ENCODE measurements at regions not wholly inside any gene's neighbourhood (a gene's known extent, or its start where the extent isn't known, plus 50 kb on each side); places are given as distances from the start of the nearest gene placed in this dataset.

DNA sequence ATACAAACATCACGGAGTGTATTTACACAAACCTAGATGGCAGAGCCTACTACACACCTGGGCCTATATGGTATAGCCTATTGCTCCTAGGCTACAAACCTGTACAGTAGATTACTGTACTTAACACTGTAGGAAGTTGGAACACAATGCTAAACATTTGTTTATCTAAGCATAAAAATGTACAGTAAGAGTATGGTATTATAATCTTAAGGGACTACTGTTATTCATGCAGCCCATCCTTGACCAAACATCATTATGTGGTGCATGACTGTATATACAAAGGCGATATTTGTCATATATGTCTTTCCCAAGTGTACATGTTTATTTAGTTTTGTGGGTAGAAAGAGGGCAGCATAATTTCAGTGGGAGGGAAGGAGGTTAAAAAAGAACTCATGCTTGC is 177.7 kb upstream of the FSTL5 start:
- Histone ChIP-seq H3K4me2 (ENCODE audit: low read depth, low read length, poor library complexity, severe bottlenecking) (no peak overlapping the region), H2AFZ (ENCODE audit: low read depth, low read length, severe bottlenecking) (no peak overlapping the region), H3K79me2 (ENCODE audit: insufficient read depth, low read length) (no peaks in the 10 kb centered on the region), H3K9ac (ENCODE audit: low read length) (no peak overlapping the region), H4K20me1 (ENCODE audit: low read depth, low read length) (no peaks in the 10 kb centered on the region), H3K36me3 (ENCODE audit: low read length) (no peaks in the 10 kb centered on the region), H3K4me3 (ENCODE audit: insufficient read depth, low read length, poor library complexity, severe bottlenecking) (no peak overlapping the region), H3K27ac (ENCODE audit: low read depth, low read length) (no peak overlapping the region), H3K9me2 (replicated peaks; ENCODE audit: insufficient read depth, low read length) (no peaks in the 10 kb centered on the region), H3K27me3 (ENCODE audit: low read length) (no peaks in the 10 kb centered on the region), H3F3A (ENCODE audit: insufficient read depth) (no peaks in the 10 kb centered on the region), H3K9me3 (ENCODE audit: insufficient read depth, low read length) (no peaks in the 10 kb centered on the region)
- TF ChIP-seq, protein P1, sequence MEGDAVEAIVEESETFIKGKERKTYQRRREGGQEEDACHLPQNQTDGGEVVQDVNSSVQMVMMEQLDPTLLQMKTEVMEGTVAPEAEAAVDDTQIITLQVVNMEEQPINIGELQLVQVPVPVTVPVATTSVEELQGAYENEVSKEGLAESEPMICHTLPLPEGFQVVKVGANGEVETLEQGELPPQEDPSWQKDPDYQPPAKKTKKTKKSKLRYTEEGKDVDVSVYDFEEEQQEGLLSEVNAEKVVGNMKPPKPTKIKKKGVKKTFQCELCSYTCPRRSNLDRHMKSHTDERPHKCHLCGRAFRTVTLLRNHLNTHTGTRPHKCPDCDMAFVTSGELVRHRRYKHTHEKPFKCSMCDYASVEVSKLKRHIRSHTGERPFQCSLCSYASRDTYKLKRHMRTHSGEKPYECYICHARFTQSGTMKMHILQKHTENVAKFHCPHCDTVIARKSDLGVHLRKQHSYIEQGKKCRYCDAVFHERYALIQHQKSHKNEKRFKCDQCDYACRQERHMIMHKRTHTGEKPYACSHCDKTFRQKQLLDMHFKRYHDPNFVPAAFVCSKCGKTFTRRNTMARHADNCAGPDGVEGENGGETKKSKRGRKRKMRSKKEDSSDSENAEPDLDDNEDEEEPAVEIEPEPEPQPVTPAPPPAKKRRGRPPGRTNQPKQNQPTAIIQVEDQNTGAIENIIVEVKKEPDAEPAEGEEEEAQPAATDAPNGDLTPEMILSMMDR (IDR thresholded peaks at IDR 0.05; ENCODE audit: insufficient read depth, low read length, poor library complexity, severe bottlenecking) = no peak
- no peak for TF ChIP-seq EZH2phosphoT487 (conservative IDR thresholded peaks at IDR 0.05; ENCODE audit: low read length)

DNA sequence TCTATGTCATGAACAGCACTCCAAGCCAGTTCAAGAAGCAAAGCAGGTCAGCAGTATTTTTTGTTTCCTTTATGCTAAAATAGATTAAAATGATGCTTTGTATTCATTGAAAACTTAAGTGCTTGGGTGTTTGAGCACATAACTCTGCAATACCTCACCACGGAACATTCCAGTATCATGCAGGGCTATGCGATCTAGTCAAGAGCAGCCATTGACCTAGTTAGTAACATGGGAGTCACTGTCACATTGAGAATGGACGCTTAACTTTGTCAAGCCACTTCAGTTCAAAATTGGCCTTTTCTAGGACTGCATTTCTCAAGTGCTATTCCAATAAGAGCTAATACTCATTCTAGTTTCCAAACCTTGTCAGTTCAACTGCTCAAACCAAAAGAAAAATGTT is 160.1 kb upstream of the FSTL5 start:
- Histone ChIP-seq H3K27ac (ENCODE audit: low read depth, low read length) (no peak overlapping the region), H2AFZ (ENCODE audit: low read depth, low read length, severe bottlenecking) (no peak overlapping the region), H3K36me3 (ENCODE audit: low read length) (no peaks in the 10 kb centered on the region), H4K20me1 (ENCODE audit: low read depth, low read length) (no peaks in the 10 kb centered on the region), H3K4me2 (ENCODE audit: low read depth, low read length, poor library complexity, severe bottlenecking) (no peak overlapping the region), H3F3A (ENCODE audit: insufficient read depth) (no peaks in the 10 kb centered on the region), H3K27me3 (ENCODE audit: low read length) (no peaks in the 10 kb centered on the region), H3K9ac (ENCODE audit: low read length) (no peak overlapping the region), H3K9me2 (replicated peaks; ENCODE audit: insufficient read depth, low read length) (no peaks in the 10 kb centered on the region), H3K79me2 (ENCODE audit: insufficient read depth, low read length) (no peaks in the 10 kb centered on the region), H3K4me3 (ENCODE audit: insufficient read depth, low read length, poor library complexity, severe bottlenecking) (no peak overlapping the region), H3K9me3 (ENCODE audit: insufficient read depth, low read length) (no peaks in the 10 kb centered on the region)
- TF ChIP-seq, protein P1 (IDR thresholded peaks at IDR 0.05; ENCODE audit: insufficient read depth, low read length, poor library complexity, severe bottlenecking) = no peak
- TF ChIP-seq EZH2phosphoT487 (conservative IDR thresholded peaks at IDR 0.05; ENCODE audit: low read length) = no peak

DNA sequence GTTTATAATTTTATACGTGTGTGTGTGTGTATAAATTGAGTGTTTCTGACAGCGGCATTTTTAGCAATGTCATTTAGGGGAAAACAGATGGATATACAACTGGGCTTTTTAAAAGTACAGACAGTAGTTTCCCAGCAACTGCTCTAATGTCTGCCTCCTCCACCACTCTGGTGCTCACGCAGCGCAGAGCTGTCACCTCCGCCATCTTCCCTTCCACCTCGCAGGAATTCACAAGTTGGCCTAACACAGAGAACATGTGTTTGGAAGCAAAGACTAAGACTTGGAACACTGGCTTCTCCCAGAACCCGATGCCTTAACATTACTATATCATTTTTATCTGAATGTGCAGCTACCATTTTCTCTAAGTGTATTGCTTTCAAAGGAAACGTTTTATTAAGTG is 158.3 kb upstream of the FSTL5 start:
- no peak overlapping the region for H3K27ac ChIP-seq (ENCODE audit: low read depth, low read length)
- no peak overlapping the region for H2AFZ ChIP-seq (ENCODE audit: low read depth, low read length, severe bottlenecking)
- H3K4me3 ChIP-seq (ENCODE audit: insufficient read depth, low read length, poor library complexity, severe bottlenecking) = no peak overlapping the region
- H3K79me2 ChIP-seq (ENCODE audit: insufficient read depth, low read length) = no peaks in the 10 kb centered on the region
- H3K36me3 ChIP-seq (ENCODE audit: low read length) = no peaks in the 10 kb centered on the region
- no peaks in the 10 kb centered on the region for H3K27me3 ChIP-seq (ENCODE audit: low read length)
- no peaks in the 10 kb centered on the region for H3F3A ChIP-seq (ENCODE audit: insufficient read depth)
- H3K9me3 ChIP-seq (ENCODE audit: insufficient read depth, low read length) = no peaks in the 10 kb centered on the region
- no peak overlapping the region for H3K9ac ChIP-seq (ENCODE audit: low read length)
- TF ChIP-seq, protein P1 (IDR thresholded peaks at IDR 0.05; ENCODE audit: insufficient read depth, low read length, poor library complexity, severe bottlenecking) = no peak
- TF ChIP-seq EZH2phosphoT487 (conservative IDR thresholded peaks at IDR 0.05; ENCODE audit: low read length) = no peak
- no peaks in the 10 kb centered on the region for H3K9me2 ChIP-seq (replicated peaks; ENCODE audit: insufficient read depth, low read length)
- H3K4me2 ChIP-seq (ENCODE audit: low read depth, low read length, poor library complexity, severe bottlenecking) = no peak overlapping the region
- H4K20me1 ChIP-seq (ENCODE audit: low read depth, low read length) = no peaks in the 10 kb centered on the region

DNA sequence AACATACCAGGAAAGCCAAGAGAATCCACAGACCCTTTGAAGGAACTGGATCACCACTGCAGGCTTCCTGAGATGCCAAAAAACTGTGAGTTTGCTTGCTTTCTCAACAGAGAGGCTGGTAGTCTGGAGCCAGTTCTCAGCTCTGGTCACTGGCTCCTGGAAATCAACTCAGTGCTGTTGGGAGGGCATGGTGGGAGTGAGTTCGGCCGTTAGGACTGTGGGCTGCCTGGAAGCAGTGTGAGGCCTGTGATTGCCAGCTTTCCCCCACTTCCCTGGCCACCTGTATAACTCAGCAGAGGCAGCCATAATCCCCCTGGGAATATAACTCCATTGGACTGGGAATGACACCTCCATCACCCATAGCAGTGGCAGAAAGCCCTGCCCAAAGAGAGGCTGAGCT is 122.0 kb upstream of the FSTL5 start:
- H3K79me2 ChIP-seq (ENCODE audit: insufficient read depth, low read length) = no peaks in the 10 kb centered on the region
- H3K27ac ChIP-seq (ENCODE audit: low read depth, low read length) = no peak overlapping the region
- no peaks in the 10 kb centered on the region for H4K20me1 ChIP-seq (ENCODE audit: low read depth, low read length)
- no peak overlapping the region for H3K4me2 ChIP-seq (ENCODE audit: low read depth, low read length, poor library complexity, severe bottlenecking)
- no peak overlapping the region for H3K9ac ChIP-seq (ENCODE audit: low read length)
- no peaks in the 10 kb centered on the region for H3K9me2 ChIP-seq (replicated peaks; ENCODE audit: insufficient read depth, low read length)
- H3K9me3 ChIP-seq (ENCODE audit: insufficient read depth, low read length) = no peaks in the 10 kb centered on the region
- H3K4me3 ChIP-seq (ENCODE audit: insufficient read depth, low read length, poor library complexity, severe bottlenecking) = no peak overlapping the region
- no peaks in the 10 kb centered on the region for H3K36me3 ChIP-seq (ENCODE audit: low read length)
- H2AFZ ChIP-seq (ENCODE audit: low read depth, low read length, severe bottlenecking) = no peak overlapping the region
- no peaks in the 10 kb centered on the region for H3F3A ChIP-seq (ENCODE audit: insufficient read depth)
- H3K27me3 ChIP-seq (ENCODE audit: low read length) = no peaks in the 10 kb centered on the region
- TF ChIP-seq, protein P1 (IDR thresholded peaks at IDR 0.05; ENCODE audit: insufficient read depth, low read length, poor library complexity, severe bottlenecking) = no peak
- no peak for TF ChIP-seq EZH2phosphoT487 (conservative IDR thresholded peaks at IDR 0.05; ENCODE audit: low read length)

All from SU-DHL-6 (cell line).